HEK293T (cell line): ENCODE measurements at regions not wholly inside any gene's neighbourhood (a gene's known extent, or its start where the extent isn't known, plus 50 kb on each side); places are given as distances from the start of the nearest gene placed in this dataset.

Experiments
- NFRKB ChIP-seq: fragments of 450-650 bp; IDR thresholded peaks from 2 replicates; pipeline ENCODE4 v1.6.1; 2016; ENCODE audit warnings: mild to moderate bottlenecking, moderate library complexity
- SUZ12 ChIP-seq: fragments of 450-650 bp; IDR thresholded peaks from 2 replicates; pipeline ENCODE4 v1.6.1; 2016; ENCODE audit warnings: mild to moderate bottlenecking

GRCh38 chr9:86755561-86755941 is 191.8 kb downstream of the GAS1 start:
- no peak for TF ChIP-seq SUZ12
- TF ChIP-seq NFRKB = no peak
